ENCODE measurements at regions not wholly inside any gene's neighbourhood (a gene's known extent, or its start where the extent isn't known, plus 50 kb on each side); places are given as distances from the start of the nearest gene placed in this dataset.

DNA sequence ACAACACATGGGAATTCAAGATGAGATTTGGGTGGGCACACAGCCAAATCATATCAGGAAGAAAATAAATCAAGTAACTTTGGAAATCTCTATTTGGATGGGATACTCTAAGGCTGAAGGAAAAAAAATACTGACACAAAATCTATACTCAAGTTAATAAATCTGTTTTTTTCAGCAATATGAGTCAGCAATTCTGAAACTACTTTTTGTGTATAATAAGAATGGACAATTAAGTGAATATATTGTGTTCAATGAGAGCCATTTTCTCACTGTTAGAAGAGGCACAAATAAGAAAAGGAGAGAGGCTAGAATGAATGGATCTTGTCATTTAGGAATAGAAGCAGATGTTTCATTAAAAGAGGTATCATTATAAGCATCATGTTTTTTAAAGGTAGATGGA lies 651.0 kb downstream of the TAF11L14 start:
- no peak overlapping the region for H3K4me3 Mint-ChIP-seq

More for the DNA sequence above, 651.0 kb downstream of the TAF11L14 start:
- Histone ChIP-seq H3K4me2 (ENCODE audit: insufficient read depth, insufficient read length, low read length) (no peak overlapping the region), H3K27ac (ENCODE audit: insufficient read length, low read depth, low read length) (no peak overlapping the region), H3K9me3 (ENCODE audit: control insufficient read depth, low read depth, low read length) (no peaks in the 10 kb centered on the region), H4K5ac (ENCODE audit: insufficient read length, low read depth, low read length) (no peak overlapping the region), H3K14ac (ENCODE audit: insufficient read depth, low read length) (no peak overlapping the region), H2AK5ac (ENCODE audit: insufficient read length, low read length) (no peak overlapping the region), H3K4me1 (ENCODE audit: insufficient read depth, low read length) (no peaks in the 10 kb centered on the region), H3K4ac (ENCODE audit: low read depth, low read length) (no peak overlapping the region), H2BK12ac (ENCODE audit: insufficient read length, low read depth, low read length) (no peak overlapping the region), H4K91ac (ENCODE audit: insufficient read length, low read depth, low read length) (no peak overlapping the region), H3K9ac (ENCODE audit: extremely low read depth, insufficient read length, low read length) (no peak overlapping the region), H3T11ph (ENCODE audit: low read length) (no peak overlapping the region), H3K23ac (ENCODE audit: insufficient read length, low read depth, low read length) (no peak overlapping the region), H2BK5ac (ENCODE audit: insufficient read length, low read length) (no peak overlapping the region), H2BK20ac (ENCODE audit: low read depth, low read length, poor library complexity, severe bottlenecking) (no peak overlapping the region), H4K8ac (replicated peaks; ENCODE audit: insufficient read length, low read depth, low read length) (no peak overlapping the region), H3K23me2 (ENCODE audit: insufficient read length, low read depth, low read length, poor library complexity, severe bottlenecking) (no peaks in the 10 kb centered on the region), H2BK15ac (ENCODE audit: low read depth, low read length) (no peak overlapping the region), H2AFZ (ENCODE audit: low read length) (no peak overlapping the region), H3K56ac (ENCODE audit: insufficient read length, low read depth, low read length) (no peak overlapping the region), H3K79me1 (ENCODE audit: insufficient read depth, low read depth, low read length, poor library complexity, severe bottlenecking) (no peaks in the 10 kb centered on the region), H2BK120ac (ENCODE audit: low read depth, low read length, poor library complexity, severe bottlenecking) (no peak overlapping the region), H3K27me3 (ENCODE audit: insufficient read depth, low read length) (no peaks in the 10 kb centered on the region), H4K20me1 (ENCODE audit: control insufficient read depth, insufficient read depth, insufficient read length) (no peaks in the 10 kb centered on the region), H3K18ac (ENCODE audit: insufficient read length, low read depth, low read length) (no peak overlapping the region), H3K79me2 (ENCODE audit: insufficient read depth, low read length) (no peaks in the 10 kb centered on the region)
- Mint-ChIP-seq H3K27me3 (ENCODE audit: low read depth) (no peaks in the 10 kb centered on the region; the same call in 1 of the 2 replicates), H3K36me3 (ENCODE audit: insufficient read depth in 1 of 3, low read depth in 3 of 3) (peaks cover 0 to 8% (median 1%) of the 10 kb centered on the region in 3 experiments; a peak in 2 of 7 replicates), H3K4me1 (no peaks in the 10 kb centered on the region), H3K9me3 (peaks cover 3 to 4% of the 10 kb centered on the region in 2 experiments; a peak in 4 of 5 replicates), H3K27ac (no peak overlapping the region)
- TF ChIP-seq, protein P1, sequence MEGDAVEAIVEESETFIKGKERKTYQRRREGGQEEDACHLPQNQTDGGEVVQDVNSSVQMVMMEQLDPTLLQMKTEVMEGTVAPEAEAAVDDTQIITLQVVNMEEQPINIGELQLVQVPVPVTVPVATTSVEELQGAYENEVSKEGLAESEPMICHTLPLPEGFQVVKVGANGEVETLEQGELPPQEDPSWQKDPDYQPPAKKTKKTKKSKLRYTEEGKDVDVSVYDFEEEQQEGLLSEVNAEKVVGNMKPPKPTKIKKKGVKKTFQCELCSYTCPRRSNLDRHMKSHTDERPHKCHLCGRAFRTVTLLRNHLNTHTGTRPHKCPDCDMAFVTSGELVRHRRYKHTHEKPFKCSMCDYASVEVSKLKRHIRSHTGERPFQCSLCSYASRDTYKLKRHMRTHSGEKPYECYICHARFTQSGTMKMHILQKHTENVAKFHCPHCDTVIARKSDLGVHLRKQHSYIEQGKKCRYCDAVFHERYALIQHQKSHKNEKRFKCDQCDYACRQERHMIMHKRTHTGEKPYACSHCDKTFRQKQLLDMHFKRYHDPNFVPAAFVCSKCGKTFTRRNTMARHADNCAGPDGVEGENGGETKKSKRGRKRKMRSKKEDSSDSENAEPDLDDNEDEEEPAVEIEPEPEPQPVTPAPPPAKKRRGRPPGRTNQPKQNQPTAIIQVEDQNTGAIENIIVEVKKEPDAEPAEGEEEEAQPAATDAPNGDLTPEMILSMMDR (conservative IDR thresholded peaks at IDR 0.05) = no peak
- no peak for DNase-seq

Measured in H9 (cell line).